ENCODE measurements at regions not wholly inside any gene's neighbourhood (a gene's known extent, or its start where the extent isn't known, plus 50 kb on each side); places are given as distances from the start of the nearest gene placed in this dataset.

DNA sequence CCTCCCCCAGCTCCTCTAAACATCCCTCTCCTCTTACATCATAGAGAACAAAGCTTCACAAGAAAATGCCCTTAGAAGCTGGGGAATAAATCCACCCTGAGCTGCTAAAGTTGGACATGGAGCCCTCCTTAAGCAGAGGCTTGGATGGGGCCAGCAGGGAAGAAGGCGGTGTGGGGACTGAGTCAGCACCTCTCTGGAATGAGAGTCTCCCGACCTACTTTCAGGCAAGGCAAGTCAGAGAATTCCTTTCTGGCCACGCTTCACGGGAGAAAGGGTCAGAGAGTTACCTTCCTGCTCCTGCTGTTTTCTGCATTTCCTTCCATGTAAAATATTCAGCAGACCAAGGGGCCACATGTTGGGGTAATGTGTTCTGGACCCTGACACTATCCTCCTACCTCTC, 113.3 kb upstream of the PRB2 start:
- WGBS (ENCODE audit: insufficient coverage, low coverage, missing lambda C conversion rate): 0% methylated on average over 2 of the region's 4 CpGs
- H3K27me3 ChIP-seq (ENCODE audit: control insufficient read depth in 2 of 2, insufficient read depth in 2 of 2, low read length in 2 of 2): peaks cover 0 to 13% of the 10 kb centered on the region in 2 experiments; a peak in 1 of 5 replicates
- no peaks in the 10 kb centered on the region for H3K9me1 ChIP-seq (ENCODE audit: control insufficient read depth, insufficient read depth, low read length)
- ChIA-PET POLR2A (interaction anchor here (0.6 kb wide), 1 partner anchor 254 kb away, joined by 3 read pairs; no protein-coding TSS in a partner anchor), CTCF (ENCODE audit: low intra/inter-chr PET ratio) (no interaction called here)
- H3K4me2 ChIP-seq (ENCODE audit: insufficient read depth, low read length): no peak overlapping the region
- no peaks in the 10 kb centered on the region for H3K4me1 ChIP-seq (replicated peaks in 1 of 2; ENCODE audit: control insufficient read depth in 2 of 2, insufficient read depth in 2 of 2, low read length in 2 of 2)
- no peak overlapping the region for H3K27ac ChIP-seq (ENCODE audit: extremely low read depth, low read depth, low read length)
- H3K4me3 ChIP-seq: no peak overlapping the region
- H3K36me3 ChIP-seq (ENCODE audit: control insufficient read depth, insufficient read depth, low read length): no peaks in the 10 kb centered on the region
- no peaks in the 10 kb centered on the region for H3K79me2 ChIP-seq (ENCODE audit: control insufficient read depth, insufficient read depth, low read length)
- no TSS peak for BruUV-seq (replicated peaks)
- H4K20me1 ChIP-seq (replicated peaks; ENCODE audit: control insufficient read depth, insufficient read depth, low read length): no peaks in the 10 kb centered on the region
- in situ Hi-C loops (cut with MboI): no loop called here
- no peak overlapping the region for H3K9ac ChIP-seq (ENCODE audit: insufficient read depth in 1 of 2, low read depth in 2 of 2, low read length in 2 of 2)
- intact Hi-C loops (cut with micrococcal nuclease): no loop called here
- TF ChIP-seq YBX1 (IDR thresholded peaks at IDR 0.05) (no peak), ZNF197 (CRISPR knock-in tag; IDR thresholded peaks at IDR 0.05; ENCODE audit: low read depth) (no peak), RCOR1 (IDR thresholded peaks at IDR 0.05; ENCODE audit: borderline replicate concordance in 1 of 2, low read depth in 2 of 2, low read length in 2 of 2) (no peak), NFRKB (IDR thresholded peaks at IDR 0.05; ENCODE audit: low read depth) (no peak), ZNF76 (CRISPR knock-in tag; IDR thresholded peaks at IDR 0.05; ENCODE audit: borderline replicate concordance) (no peak), HNRNPL (IDR thresholded peaks at IDR 0.05; ENCODE audit: low read depth, low read length) (no peak)
- TF ChIP-seq, protein P1, sequence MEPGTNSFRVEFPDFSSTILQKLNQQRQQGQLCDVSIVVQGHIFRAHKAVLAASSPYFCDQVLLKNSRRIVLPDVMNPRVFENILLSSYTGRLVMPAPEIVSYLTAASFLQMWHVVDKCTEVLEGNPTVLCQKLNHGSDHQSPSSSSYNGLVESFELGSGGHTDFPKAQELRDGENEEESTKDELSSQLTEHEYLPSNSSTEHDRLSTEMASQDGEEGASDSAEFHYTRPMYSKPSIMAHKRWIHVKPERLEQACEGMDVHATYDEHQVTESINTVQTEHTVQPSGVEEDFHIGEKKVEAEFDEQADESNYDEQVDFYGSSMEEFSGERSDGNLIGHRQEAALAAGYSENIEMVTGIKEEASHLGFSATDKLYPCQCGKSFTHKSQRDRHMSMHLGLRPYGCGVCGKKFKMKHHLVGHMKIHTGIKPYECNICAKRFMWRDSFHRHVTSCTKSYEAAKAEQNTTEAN (CRISPR knock-in tag; IDR thresholded peaks at IDR 0.05): no peak
- TF ChIP-seq, protein P2, sequence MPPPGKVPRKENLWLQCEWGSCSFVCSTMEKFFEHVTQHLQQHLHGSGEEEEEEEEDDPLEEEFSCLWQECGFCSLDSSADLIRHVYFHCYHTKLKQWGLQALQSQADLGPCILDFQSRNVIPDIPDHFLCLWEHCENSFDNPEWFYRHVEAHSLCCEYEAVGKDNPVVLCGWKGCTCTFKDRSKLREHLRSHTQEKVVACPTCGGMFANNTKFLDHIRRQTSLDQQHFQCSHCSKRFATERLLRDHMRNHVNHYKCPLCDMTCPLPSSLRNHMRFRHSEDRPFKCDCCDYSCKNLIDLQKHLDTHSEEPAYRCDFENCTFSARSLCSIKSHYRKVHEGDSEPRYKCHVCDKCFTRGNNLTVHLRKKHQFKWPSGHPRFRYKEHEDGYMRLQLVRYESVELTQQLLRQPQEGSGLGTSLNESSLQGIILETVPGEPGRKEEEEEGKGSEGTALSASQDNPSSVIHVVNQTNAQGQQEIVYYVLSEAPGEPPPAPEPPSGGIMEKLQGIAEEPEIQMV (tag; conservative IDR thresholded peaks at IDR 0.05; ENCODE audit: low read depth): no peak
- TF ChIP-seq, protein P3, sequence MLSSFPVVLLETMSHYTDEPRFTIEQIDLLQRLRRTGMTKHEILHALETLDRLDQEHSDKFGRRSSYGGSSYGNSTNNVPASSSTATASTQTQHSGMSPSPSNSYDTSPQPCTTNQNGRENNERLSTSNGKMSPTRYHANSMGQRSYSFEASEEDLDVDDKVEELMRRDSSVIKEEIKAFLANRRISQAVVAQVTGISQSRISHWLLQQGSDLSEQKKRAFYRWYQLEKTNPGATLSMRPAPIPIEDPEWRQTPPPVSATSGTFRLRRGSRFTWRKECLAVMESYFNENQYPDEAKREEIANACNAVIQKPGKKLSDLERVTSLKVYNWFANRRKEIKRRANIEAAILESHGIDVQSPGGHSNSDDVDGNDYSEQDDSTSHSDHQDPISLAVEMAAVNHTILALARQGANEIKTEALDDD (IDR thresholded peaks at IDR 0.05): no peak
- DNase-seq (ENCODE audit: extremely low read depth in 1 of 4, low spot score in 3 of 4) (no peak), ATAC-seq (no peak), FAIRE-seq (no peak)
- H2AFZ ChIP-seq (ENCODE audit: low read depth, low read length): no peak overlapping the region
- no peaks in the 10 kb centered on the region for H3K9me3 ChIP-seq (replicated peaks; ENCODE audit: control insufficient read depth, insufficient read depth, low read depth, low read length)

Data from K562 (cell line).